ENCODE measurements at regions not wholly inside any gene's neighbourhood (a gene's known extent, or its start where the extent isn't known, plus 50 kb on each side); places are given as distances from the start of the nearest gene placed in this dataset.

GRCh38 chr1:194968916-194969315 lies 1639.3 kb downstream of the KCNT2 start:
- no peak overlapping the region for H3K4me3 ChIP-seq (ENCODE audit: low read depth in 1 of 2, low read length in 2 of 2)
- no peaks in the 10 kb centered on the region for H3K4me1 ChIP-seq (ENCODE audit: control insufficient read depth in 1 of 2, insufficient read depth in 2 of 2, low read length in 2 of 2)
- no peaks in the 10 kb centered on the region for H3K9me3 ChIP-seq (ENCODE audit: control insufficient read depth in 1 of 2, low read length in 2 of 2)
- H3K27me3 ChIP-seq (ENCODE audit: low read depth, low read length), result no peaks in the 10 kb centered on the region
- H3K27ac ChIP-seq (ENCODE audit: low read length), result no peak overlapping the region
- no peaks in the 10 kb centered on the region for H3K36me3 ChIP-seq (ENCODE audit: control insufficient read depth in 1 of 2, insufficient read depth in 2 of 2, low read length in 2 of 2)

DNA sequence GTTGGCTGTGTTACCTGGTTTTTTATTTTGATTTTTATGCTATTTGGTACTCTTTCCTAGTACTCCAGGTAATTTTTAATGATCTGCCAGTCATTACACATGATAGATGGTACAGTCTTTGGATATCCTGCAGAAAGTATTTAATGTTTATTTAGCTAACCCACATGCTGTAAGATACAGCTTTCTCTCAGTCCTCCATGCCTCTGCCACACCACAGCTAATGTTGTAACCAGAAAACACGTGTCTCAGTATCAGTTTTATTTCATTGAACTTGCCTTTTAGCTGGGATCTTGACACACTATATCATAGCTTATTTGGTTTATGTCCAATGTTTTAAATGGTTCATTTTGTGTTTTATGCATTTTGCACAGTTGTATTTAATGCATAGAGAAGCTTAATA lies 1648.4 kb downstream of the KCNT2 start:
- Histone ChIP-seq H3K27ac (ENCODE audit: low read length) (no peak overlapping the region), H3K36me3 (ENCODE audit: control insufficient read depth in 1 of 2, insufficient read depth in 2 of 2, low read length in 2 of 2) (no peaks in the 10 kb centered on the region), H3K4me1 (ENCODE audit: control insufficient read depth in 1 of 2, insufficient read depth in 2 of 2, low read length in 2 of 2) (no peaks in the 10 kb centered on the region), H3K4me3 (ENCODE audit: low read depth in 1 of 2, low read length in 2 of 2) (no peak overlapping the region), H3K9me3 (ENCODE audit: control insufficient read depth in 1 of 2, low read length in 2 of 2) (no peaks in the 10 kb centered on the region), H3K27me3 (ENCODE audit: low read depth, low read length) (no peaks in the 10 kb centered on the region)

DNA sequence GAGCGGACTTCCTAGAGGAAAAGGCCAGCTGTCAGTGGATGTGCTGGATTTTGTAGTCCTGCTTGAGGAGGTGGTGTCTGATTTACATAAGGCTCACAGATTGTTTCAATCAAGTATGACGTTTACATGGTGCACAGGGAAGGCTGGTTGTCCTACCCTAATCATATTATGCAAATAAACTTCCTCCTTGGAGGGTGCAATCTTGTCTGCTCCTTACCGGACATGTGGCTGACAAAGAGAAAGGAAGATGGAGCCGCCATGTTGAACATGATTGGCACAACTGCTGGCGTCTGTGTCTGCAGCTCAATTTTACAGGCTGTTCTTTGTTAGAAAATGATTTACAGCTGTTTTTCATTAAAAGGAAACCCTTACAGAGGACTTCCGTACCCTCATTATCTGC lies 1656.1 kb downstream of the KCNT2 start:
- no peaks in the 10 kb centered on the region for H3K4me1 ChIP-seq (ENCODE audit: control insufficient read depth in 1 of 2, insufficient read depth in 2 of 2, low read length in 2 of 2)

GRCh38 chr1:194950584-194950983 lies 1657.7 kb downstream of the KCNT2 start:
- H3K36me3 ChIP-seq (ENCODE audit: control insufficient read depth in 1 of 2, insufficient read depth in 2 of 2, low read length in 2 of 2), result no peaks in the 10 kb centered on the region
- no peaks in the 10 kb centered on the region for H3K27me3 ChIP-seq (ENCODE audit: low read depth, low read length)
- no peak overlapping the region for H3K4me3 ChIP-seq (ENCODE audit: low read depth in 1 of 2, low read length in 2 of 2)
- peaks cover 0 to 4% of the 10 kb centered on the region in 2 donors for H3K9me3 ChIP-seq (ENCODE audit: control insufficient read depth in 1 of 2, low read length in 2 of 2)
- H3K27ac ChIP-seq (ENCODE audit: low read length), result no peak overlapping the region
- H3K4me1 ChIP-seq (ENCODE audit: control insufficient read depth in 1 of 2, insufficient read depth in 2 of 2, low read length in 2 of 2), result no peaks in the 10 kb centered on the region

More for the DNA sequence above, 1656.1 kb downstream of the KCNT2 start:
- Histone ChIP-seq H3K36me3 (ENCODE audit: control insufficient read depth in 1 of 2, insufficient read depth in 2 of 2, low read length in 2 of 2) (no peaks in the 10 kb centered on the region), H3K27ac (ENCODE audit: low read length) (no peak overlapping the region), H3K4me3 (ENCODE audit: low read depth in 1 of 2, low read length in 2 of 2) (no peak overlapping the region), H3K9me3 (ENCODE audit: control insufficient read depth in 1 of 2, low read length in 2 of 2) (peaks cover 0 to 4% of the 10 kb centered on the region in 2 donors), H3K27me3 (ENCODE audit: low read depth, low read length) (no peaks in the 10 kb centered on the region)

- H3K4me1 ChIP-seq (ENCODE audit: control insufficient read depth in 1 of 2, insufficient read depth in 2 of 2, low read length in 2 of 2), result no peaks in the 10 kb centered on the region
- H3K36me3 ChIP-seq (ENCODE audit: control insufficient read depth in 1 of 2, insufficient read depth in 2 of 2, low read length in 2 of 2), result no peaks in the 10 kb centered on the region
- H3K27me3 ChIP-seq (ENCODE audit: low read depth, low read length), result no peaks in the 10 kb centered on the region
- H3K27ac ChIP-seq (ENCODE audit: low read length), result no peak overlapping the region
- H3K9me3 ChIP-seq (ENCODE audit: control insufficient read depth in 1 of 2, low read length in 2 of 2), result no peaks in the 10 kb centered on the region
- H3K4me3 ChIP-seq (ENCODE audit: low read depth in 1 of 2, low read length in 2 of 2), result no peak overlapping the region
Observed at GRCh38 chr1:194940336-194941030, 1667.8 kb downstream of the KCNT2 start.

GRCh38 chr1:194935864-194936263 lies 1672.4 kb downstream of the KCNT2 start:
- H3K27ac ChIP-seq (ENCODE audit: low read length), result no peak overlapping the region
- no peaks in the 10 kb centered on the region for H3K4me1 ChIP-seq (ENCODE audit: control insufficient read depth in 1 of 2, insufficient read depth in 2 of 2, low read length in 2 of 2)
- H3K9me3 ChIP-seq (ENCODE audit: control insufficient read depth in 1 of 2, low read length in 2 of 2), result no peaks in the 10 kb centered on the region
- no peaks in the 10 kb centered on the region for H3K36me3 ChIP-seq (ENCODE audit: control insufficient read depth in 1 of 2, insufficient read depth in 2 of 2, low read length in 2 of 2)
- H3K4me3 ChIP-seq (ENCODE audit: low read depth in 1 of 2, low read length in 2 of 2), result no peak overlapping the region
- no peaks in the 10 kb centered on the region for H3K27me3 ChIP-seq (ENCODE audit: low read depth, low read length)

DNA sequence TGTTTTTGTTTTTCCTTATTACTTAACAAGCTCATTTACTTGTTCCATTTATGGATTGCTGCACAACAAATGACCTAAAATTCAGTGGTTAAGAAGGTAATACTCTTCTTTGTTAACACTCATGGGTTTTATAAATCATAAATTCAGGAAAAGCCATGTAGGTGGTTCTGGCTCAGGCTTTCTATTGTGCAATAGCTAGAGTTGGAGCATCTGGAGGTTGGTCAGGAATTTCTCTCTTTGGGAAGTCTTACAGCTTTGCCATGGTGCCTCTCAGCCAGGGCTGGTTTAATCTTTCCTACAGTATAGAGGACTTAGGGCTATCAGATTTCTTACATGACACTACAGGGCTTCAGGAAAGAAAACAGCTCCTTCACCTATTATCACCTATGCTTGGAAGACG lies 1677.1 kb downstream of the KCNT2 start:
- H3K36me3 ChIP-seq (ENCODE audit: control insufficient read depth in 1 of 2, insufficient read depth in 2 of 2, low read length in 2 of 2), result no peaks in the 10 kb centered on the region
- no peak overlapping the region for H3K27ac ChIP-seq (ENCODE audit: low read length)

DNA sequence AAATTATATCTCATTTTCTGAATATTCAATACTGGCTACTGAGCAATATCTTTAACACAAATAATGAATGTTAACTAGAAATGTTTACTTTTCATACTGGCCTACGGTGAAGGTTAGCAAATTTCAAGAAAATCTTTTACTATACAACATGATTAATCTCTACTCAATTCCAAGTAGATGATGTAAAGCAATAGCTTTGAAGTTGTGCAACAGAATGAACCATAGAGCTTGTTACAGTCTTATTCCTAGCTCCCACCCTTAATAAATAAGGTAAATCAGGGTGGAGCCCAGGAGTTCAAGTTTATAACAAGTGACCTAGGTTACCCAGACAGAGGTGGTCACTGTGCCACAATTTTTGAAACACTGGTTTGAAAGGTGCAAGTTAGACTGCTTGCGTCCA lies 1678.1 kb downstream of the KCNT2 start:
- no peaks in the 10 kb centered on the region for H3K36me3 ChIP-seq (ENCODE audit: control insufficient read depth in 1 of 2, insufficient read depth in 2 of 2, low read length in 2 of 2)
- H3K4me3 ChIP-seq (ENCODE audit: low read depth in 1 of 2, low read length in 2 of 2), result no peak overlapping the region
- no peak overlapping the region for H3K27ac ChIP-seq (ENCODE audit: low read length)
- no peaks in the 10 kb centered on the region for H3K27me3 ChIP-seq (ENCODE audit: low read depth, low read length)
- no peaks in the 10 kb centered on the region for H3K4me1 ChIP-seq (ENCODE audit: control insufficient read depth in 1 of 2, insufficient read depth in 2 of 2, low read length in 2 of 2)
- no peaks in the 10 kb centered on the region for H3K9me3 ChIP-seq (ENCODE audit: control insufficient read depth in 1 of 2, low read length in 2 of 2)

More for the DNA sequence above, 1677.1 kb downstream of the KCNT2 start:
- no peaks in the 10 kb centered on the region for H3K9me3 ChIP-seq (ENCODE audit: control insufficient read depth in 1 of 2, low read length in 2 of 2)
- no peaks in the 10 kb centered on the region for H3K4me1 ChIP-seq (ENCODE audit: control insufficient read depth in 1 of 2, insufficient read depth in 2 of 2, low read length in 2 of 2)
- H3K4me3 ChIP-seq (ENCODE audit: low read depth in 1 of 2, low read length in 2 of 2), result no peak overlapping the region
- H3K27me3 ChIP-seq (ENCODE audit: low read depth, low read length), result no peaks in the 10 kb centered on the region

- Histone ChIP-seq H3K36me3 (ENCODE audit: control insufficient read depth in 1 of 2, insufficient read depth in 2 of 2, low read length in 2 of 2) (no peaks in the 10 kb centered on the region), H3K27ac (ENCODE audit: low read length) (no peak overlapping the region), H3K4me1 (ENCODE audit: control insufficient read depth in 1 of 2, insufficient read depth in 2 of 2, low read length in 2 of 2) (no peaks in the 10 kb centered on the region), H3K9me3 (ENCODE audit: control insufficient read depth in 1 of 2, low read length in 2 of 2) (no peaks in the 10 kb centered on the region), H3K27me3 (ENCODE audit: low read depth, low read length) (no peaks in the 10 kb centered on the region), H3K4me3 (ENCODE audit: low read depth in 1 of 2, low read length in 2 of 2) (no peak overlapping the region)
Observed at GRCh38 chr1:194929357-194929756, 1678.9 kb downstream of the KCNT2 start.

DNA sequence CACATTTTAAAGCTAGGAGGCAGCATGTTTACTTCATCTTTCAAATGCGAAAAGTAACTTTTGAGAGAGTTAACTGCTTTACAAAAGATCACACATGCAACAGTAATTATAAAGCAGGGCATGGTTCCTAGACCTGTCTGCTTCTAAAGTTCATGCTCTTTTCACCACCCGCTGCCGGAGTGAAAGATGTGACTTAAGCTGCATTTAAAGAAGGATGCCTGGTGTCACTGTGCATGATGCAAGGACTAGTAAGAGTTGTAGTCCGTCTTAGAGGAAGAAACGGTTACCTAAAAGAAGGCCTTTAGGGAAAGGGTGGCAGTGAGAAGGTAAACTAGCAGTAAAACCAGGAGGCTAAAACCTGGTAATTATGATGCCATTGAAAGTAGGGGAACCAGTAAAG lies 1689.1 kb downstream of the KCNT2 start:
- H3K4me1 ChIP-seq (ENCODE audit: control insufficient read depth in 1 of 2, insufficient read depth in 2 of 2, low read length in 2 of 2), result no peaks in the 10 kb centered on the region
- H3K9me3 ChIP-seq (ENCODE audit: control insufficient read depth in 1 of 2, low read length in 2 of 2), result no peaks in the 10 kb centered on the region
- H3K4me3 ChIP-seq (ENCODE audit: low read depth in 1 of 2, low read length in 2 of 2), result no peak overlapping the region
- no peak overlapping the region for H3K27ac ChIP-seq (ENCODE audit: low read length)
- no peaks in the 10 kb centered on the region for H3K27me3 ChIP-seq (ENCODE audit: low read depth, low read length)
- no peaks in the 10 kb centered on the region for H3K36me3 ChIP-seq (ENCODE audit: control insufficient read depth in 1 of 2, insufficient read depth in 2 of 2, low read length in 2 of 2)

GRCh38 chr1:194917769-194918168 lies 1690.5 kb downstream of the KCNT2 start:
- Histone ChIP-seq H3K27me3 (ENCODE audit: low read depth, low read length) (no peaks in the 10 kb centered on the region), H3K4me3 (ENCODE audit: low read depth in 1 of 2, low read length in 2 of 2) (no peak overlapping the region), H3K9me3 (ENCODE audit: control insufficient read depth in 1 of 2, low read length in 2 of 2) (no peaks in the 10 kb centered on the region), H3K36me3 (ENCODE audit: control insufficient read depth in 1 of 2, insufficient read depth in 2 of 2, low read length in 2 of 2) (no peaks in the 10 kb centered on the region), H3K4me1 (ENCODE audit: control insufficient read depth in 1 of 2, insufficient read depth in 2 of 2, low read length in 2 of 2) (no peaks in the 10 kb centered on the region), H3K27ac (ENCODE audit: low read length) (no peak overlapping the region)

- H3K4me3 ChIP-seq (ENCODE audit: low read depth in 1 of 2, low read length in 2 of 2), result no peak overlapping the region
- no peaks in the 10 kb centered on the region for H3K4me1 ChIP-seq (ENCODE audit: control insufficient read depth in 1 of 2, insufficient read depth in 2 of 2, low read length in 2 of 2)
- no peaks in the 10 kb centered on the region for H3K36me3 ChIP-seq (ENCODE audit: control insufficient read depth in 1 of 2, insufficient read depth in 2 of 2, low read length in 2 of 2)
- H3K9me3 ChIP-seq (ENCODE audit: control insufficient read depth in 1 of 2, low read length in 2 of 2), result no peaks in the 10 kb centered on the region
- no peaks in the 10 kb centered on the region for H3K27me3 ChIP-seq (ENCODE audit: low read depth, low read length)
- no peak overlapping the region for H3K27ac ChIP-seq (ENCODE audit: low read length)
Observed at GRCh38 chr1:194908643-194909042, 1699.6 kb downstream of the KCNT2 start.
